ENCODE measurements at regions not wholly inside any gene's neighbourhood (a gene's known extent, or its start where the extent isn't known, plus 50 kb on each side); places are given as distances from the start of the nearest gene placed in this dataset.
"Not testable (repeated sequence)": the region's sequence is repeated elsewhere in the genome, so short reads cannot be mapped to it uniquely, and the experiment has no call there.

DNA sequence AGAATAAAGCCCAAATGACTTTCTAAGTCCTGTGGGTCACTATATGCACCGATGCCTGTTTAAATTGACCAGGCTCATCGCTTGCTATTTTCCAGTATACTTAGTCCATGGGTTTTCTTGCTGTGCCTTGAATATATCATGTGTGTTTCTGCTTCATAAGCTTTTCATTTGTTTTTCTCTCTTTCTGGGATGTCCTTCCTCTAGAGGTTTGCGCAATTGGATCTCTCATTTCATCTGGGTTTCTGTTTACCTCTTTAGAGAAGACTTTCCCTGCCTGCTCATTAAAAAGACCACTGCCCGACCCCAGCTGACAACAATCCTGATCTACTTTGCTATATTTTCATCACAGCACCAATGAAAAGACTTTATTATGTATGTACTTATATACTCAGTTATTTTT, 150.9 kb upstream of the CYRIA start:
- DNase-seq (ENCODE audit: low read depth) = no peak

GRCh38 chr2:16816016-16816415, 150.4 kb upstream of the CYRIA start:
- DNase-seq (ENCODE audit: low read depth) = no peak

- no peak for DNase-seq (ENCODE audit: low read depth)
These were observed 148.0 kb upstream of the CYRIA start for GRCh38 chr2:16813593-16813992.

GRCh38 chr2:16798472-16798871, 132.8 kb upstream of the CYRIA start:
- DNase-seq (ENCODE audit: low read depth) = no peak

DNA sequence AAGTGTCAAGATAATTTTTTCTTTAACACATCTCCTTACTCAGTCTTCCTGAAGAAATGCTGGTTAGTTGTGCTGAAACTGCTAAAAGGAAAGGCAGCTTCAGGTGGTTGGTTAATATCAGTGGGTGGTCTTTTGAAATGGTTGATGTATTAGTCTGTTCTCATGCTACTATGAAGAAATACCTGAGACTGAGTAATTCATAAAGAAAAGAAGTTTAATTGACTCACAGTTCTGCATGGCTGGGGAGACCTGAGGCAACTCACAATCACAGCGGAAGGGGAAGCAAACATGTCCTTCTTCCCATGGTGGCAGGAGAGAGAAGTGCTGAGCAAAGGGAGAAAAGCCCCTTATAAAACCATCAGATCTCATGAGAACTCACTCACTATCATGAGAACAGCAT, 125.9 kb upstream of the CYRIA start:
- DNase-seq (ENCODE audit: low read depth) = no peak

- DNase-seq (ENCODE audit: low read depth) = no peak
These were observed 119.5 kb upstream of the CYRIA start for GRCh38 chr2:16785149-16785548.

GRCh38 chr2:16784652-16785051, 119.0 kb upstream of the CYRIA start:
- no peak for DNase-seq (ENCODE audit: low read depth)

GRCh38 chr2:16777123-16777870, 111.7 kb upstream of the CYRIA start:
- DNase-seq (ENCODE audit: low read depth) = no peak

GRCh38 chr2:16775899-16776231, 110.2 kb upstream of the CYRIA start:
- no peak for DNase-seq (ENCODE audit: low read depth)

DNA sequence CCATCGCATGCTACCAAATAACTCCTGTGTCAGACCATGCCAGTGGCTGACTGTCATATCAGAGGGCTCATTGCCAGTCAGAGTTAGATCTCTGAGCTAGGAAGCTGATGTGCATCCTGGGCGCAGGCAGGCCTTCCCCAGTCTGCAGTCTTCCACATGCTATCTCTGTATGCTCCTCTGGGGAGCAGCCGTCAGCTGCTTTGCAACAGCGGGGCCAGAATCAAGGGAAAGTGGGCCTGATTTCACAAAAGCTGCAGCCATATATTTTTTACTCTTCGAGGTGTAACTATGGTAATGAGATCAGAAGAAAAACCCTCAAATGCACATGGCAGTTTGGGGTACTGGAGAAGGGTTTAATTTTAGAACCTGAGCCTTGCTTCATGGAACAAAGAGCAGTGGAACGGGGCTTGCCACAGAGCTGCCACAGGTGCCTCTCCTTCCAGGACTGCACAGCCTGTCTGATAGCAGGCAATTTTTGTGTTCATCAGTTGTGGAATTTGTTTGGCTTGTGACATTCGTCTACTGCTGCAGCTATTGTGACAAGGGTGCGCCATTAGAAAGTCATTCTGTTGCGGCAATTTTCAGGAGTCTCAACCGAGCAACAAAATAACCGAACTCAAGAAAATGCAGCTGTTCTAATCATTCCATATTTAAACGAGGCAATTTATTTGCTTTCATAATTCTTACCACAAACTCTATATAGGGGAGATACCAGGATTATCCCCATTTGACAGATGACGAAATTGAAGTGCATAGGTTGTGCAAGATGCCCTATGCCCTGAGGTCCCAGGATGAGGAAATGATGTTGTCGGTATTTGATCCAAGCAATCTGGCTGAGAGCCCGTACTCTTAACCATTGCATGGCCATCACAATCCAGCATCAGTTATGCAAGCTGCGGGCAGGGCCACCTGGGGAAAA, 109.6 kb upstream of the CYRIA start:
- DNase-seq (ENCODE audit: low read depth) = no peak

DNA sequence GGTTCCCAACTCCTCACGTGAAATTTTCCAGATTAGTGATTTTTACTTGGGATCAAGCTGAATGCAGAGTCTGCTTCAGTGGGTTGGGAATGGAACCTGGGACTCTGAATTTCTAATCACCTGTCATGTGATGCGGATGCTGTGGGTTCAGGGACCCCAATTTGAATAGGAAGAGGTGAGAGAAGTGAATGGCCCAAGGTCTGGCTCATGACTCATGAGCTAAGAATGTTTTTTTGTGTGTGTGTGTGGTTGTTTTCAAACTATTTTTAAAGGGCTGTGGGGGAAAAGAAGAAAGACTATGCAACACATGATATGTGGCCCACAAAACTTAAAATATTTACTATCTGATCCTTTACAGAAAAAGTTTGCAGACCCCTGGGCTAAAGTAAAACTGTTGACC, 108.5 kb upstream of the CYRIA start:
- no peak for DNase-seq (ENCODE audit: low read depth)

DNA sequence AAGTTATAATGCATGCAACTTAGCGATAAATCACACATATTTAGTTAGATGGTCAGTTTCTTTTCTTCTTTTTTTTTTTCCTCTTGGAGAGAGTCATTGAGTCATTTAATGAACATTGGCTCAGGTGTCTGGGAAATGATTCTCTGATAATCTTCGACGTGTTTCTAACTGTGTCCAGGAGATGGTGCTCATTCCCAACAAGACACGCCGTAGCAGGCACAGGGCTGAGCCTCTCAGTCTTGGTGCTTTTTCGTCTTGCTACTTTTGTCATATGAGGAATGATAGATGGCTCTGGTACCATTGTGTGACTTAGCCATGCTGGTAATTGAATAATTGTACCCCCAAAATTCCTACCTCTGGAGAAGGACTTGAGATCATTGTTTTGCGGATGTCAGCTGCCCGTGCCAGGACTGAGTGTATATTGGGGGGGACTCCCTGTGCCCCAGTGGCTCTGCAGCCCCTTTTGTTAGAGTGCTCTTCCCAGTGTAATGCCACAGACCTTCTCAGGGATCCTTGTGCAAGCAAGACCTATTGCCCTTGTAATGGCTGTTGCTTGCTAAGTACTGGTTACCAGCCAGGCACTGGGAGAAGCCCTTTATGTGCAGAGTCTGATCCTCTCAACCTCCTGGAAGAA, 107.6 kb upstream of the CYRIA start:
- no peak for DNase-seq (ENCODE audit: low read depth)

GRCh38 chr2:16767789-16768476, 102.3 kb upstream of the CYRIA start:
- DNase-seq (ENCODE audit: low read depth) = no peak

- no peak for DNase-seq (ENCODE audit: low read depth)
These were observed 99.7 kb upstream of the CYRIA start for GRCh38 chr2:16765356-16765755.

DNA sequence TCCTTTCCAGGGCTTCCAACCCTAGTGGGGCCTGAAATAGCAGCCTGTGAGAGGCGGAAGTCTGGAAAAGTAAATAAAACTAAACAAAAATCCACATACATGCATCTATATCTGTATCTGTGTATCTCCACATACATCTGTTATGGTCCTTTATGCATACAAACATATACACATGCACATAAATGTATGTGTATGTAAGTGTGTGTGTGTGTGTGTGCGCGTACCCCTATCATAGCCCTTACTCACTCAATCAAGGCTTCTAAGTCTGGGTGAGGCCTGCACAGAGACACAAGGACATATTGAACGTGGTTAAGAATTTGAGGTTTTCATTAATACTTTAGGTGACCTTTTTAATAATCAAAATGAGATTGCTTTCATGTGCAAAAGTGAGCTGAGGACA, 98.9 kb upstream of the CYRIA start:
- DNase-seq (ENCODE audit: low read depth) = no peak

DNA sequence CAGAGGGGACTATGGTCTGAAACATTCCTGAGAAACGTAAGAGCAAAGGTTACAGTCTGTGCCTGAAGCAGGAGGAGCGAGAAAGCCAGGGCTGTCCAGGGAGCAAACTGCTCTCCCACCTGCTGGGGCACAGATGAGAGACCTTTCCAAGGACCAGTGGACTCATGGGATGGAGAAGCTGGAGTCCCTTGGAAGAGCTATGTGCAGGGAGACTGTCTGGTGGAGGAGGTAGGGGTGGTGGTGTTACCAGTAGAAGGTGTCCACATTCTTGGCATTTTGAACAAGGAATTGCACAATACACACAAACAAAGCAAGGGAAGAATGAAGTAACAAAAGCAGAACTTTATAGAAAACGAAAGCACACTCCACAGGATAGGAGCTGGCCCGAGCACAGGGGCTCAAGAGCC, 97.9 kb upstream of the CYRIA start:
- DNase-seq (ENCODE audit: low read depth) = no peak

DNA sequence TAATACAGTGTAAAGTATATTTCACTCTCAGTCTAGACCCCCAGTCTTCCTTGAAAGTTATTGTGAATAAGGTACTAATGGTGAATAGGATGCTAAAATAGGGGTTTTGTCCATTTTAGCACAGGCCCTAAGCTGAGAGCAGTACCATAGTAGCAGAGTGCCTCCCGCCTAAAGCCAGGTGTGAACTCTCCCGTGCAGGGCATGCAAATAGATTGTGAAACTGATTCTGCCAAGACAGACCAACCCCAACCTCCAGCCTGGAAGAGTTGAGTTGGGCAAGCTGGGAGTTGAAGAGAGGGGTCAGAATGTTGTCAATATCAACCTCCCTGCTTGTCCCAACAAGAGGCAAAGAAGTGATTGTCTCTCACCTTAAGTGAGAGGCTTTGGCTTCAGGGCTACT, 97.4 kb upstream of the CYRIA start:
- no peak for DNase-seq (ENCODE audit: low read depth)

- DNase-seq (ENCODE audit: low read depth) = no peak
These were observed 94.8 kb upstream of the CYRIA start for GRCh38 chr2:16760426-16760825.

- DNase-seq (ENCODE audit: low read depth) = peak; percentile 44
These were observed 91.4 kb upstream of the CYRIA start for GRCh38 chr2:16756831-16757644.

DNA sequence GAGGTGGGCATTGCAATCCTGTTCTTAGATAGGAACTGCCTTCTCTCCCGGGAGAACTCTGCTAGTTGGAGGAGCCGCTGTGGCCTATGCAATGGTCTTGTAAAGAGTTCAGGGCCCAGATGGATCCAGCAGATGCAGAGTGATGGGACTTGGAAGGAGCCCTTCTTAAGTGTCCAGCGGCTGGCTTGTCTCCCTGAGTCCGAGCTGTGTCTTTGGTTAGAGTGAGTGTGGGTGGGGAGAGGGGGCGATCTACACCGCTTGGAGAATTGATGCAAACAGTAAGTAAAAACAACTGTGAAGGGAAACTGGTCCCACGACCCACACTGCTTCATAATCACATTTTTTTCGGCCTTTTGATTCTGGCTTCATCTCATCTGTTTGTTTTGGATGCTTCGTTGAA, 89.8 kb upstream of the CYRIA start:
- no peak for DNase-seq (ENCODE audit: low read depth)

GRCh38 chr2:16753025-16753424, 87.4 kb upstream of the CYRIA start:
- DNase-seq (ENCODE audit: low read depth) = not testable (repeated sequence)

DNA sequence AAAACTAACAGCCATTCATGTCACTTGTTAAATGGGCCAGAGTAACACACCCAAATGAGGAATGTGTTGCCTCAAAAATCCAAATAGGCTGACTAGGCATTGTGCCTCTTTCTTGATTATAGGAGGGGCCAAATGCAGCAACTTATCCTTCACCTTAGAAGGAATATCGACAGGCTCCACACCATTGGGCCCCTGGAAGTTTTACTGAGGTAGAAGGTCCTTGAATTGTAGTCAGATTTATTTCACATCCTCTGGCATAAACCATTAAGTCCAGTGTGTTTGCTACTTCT, 85.2 kb upstream of the CYRIA start:
- not testable (repeated sequence) for DNase-seq (ENCODE audit: low read depth)
